ENCODE measurements at regions not wholly inside any gene's neighbourhood (a gene's known extent, or its start where the extent isn't known, plus 50 kb on each side); places are given as distances from the start of the nearest gene placed in this dataset.

GRCh38 chr21:14869984-14870852 lies 194.6 kb downstream of the NRIP1 start:
- no peak for DNase-seq (ENCODE audit: low read depth)

GRCh38 chr21:14866859-14867765 lies 197.7 kb downstream of the NRIP1 start:
- DNase-seq (ENCODE audit: low read depth), result no peak

GRCh38 chr21:14864211-14865021 lies 200.4 kb downstream of the NRIP1 start:
- DNase-seq (ENCODE audit: low read depth), result no peak

- DNase-seq (ENCODE audit: low read depth), result no peak
These were observed 201.0 kb downstream of the NRIP1 start for GRCh38 chr21:14863745-14864210.

GRCh38 chr21:14862794-14863720 lies 201.7 kb downstream of the NRIP1 start:
- DNase-seq (ENCODE audit: low read depth), result no peak

- DNase-seq (ENCODE audit: low read depth), result no peak
These were observed 206.5 kb downstream of the NRIP1 start for GRCh38 chr21:14858311-14858710.

GRCh38 chr21:14857529-14857928 lies 207.3 kb downstream of the NRIP1 start:
- no peak for DNase-seq (ENCODE audit: low read depth)

GRCh38 chr21:14850394-14850793 lies 214.4 kb downstream of the NRIP1 start:
- DNase-seq (ENCODE audit: low read depth), result no peak

- DNase-seq (ENCODE audit: low read depth), result no peak
These were observed 218.2 kb downstream of the NRIP1 start for GRCh38 chr21:14846621-14847020.

- DNase-seq (ENCODE audit: low read depth), result no peak
These were observed 220.8 kb downstream of the NRIP1 start for GRCh38 chr21:14844001-14844400.

- DNase-seq (ENCODE audit: low read depth), result no peak
These were observed 222.2 kb downstream of the NRIP1 start for GRCh38 chr21:14842601-14843000.

GRCh38 chr21:14841511-14842472 lies 223.0 kb downstream of the NRIP1 start:
- no peak for DNase-seq (ENCODE audit: low read depth)

GRCh38 chr21:14838400-14838799 lies 226.4 kb downstream of the NRIP1 start:
- DNase-seq (ENCODE audit: low read depth), result no peak

GRCh38 chr21:14836950-14837349 lies 227.8 kb downstream of the NRIP1 start:
- no peak for DNase-seq (ENCODE audit: low read depth)

GRCh38 chr21:14833666-14834351 lies 231.0 kb downstream of the NRIP1 start:
- no peak for DNase-seq (ENCODE audit: low read depth)

- no peak for DNase-seq (ENCODE audit: low read depth)
These were observed 231.6 kb downstream of the NRIP1 start for GRCh38 chr21:14833241-14833640.

- no peak for DNase-seq (ENCODE audit: low read depth)
These were observed 234.5 kb downstream of the NRIP1 start for GRCh38 chr21:14830307-14830706.

GRCh38 chr21:14829685-14830084 lies 235.1 kb downstream of the NRIP1 start:
- DNase-seq (ENCODE audit: low read depth), result no peak

- DNase-seq (ENCODE audit: low read depth), result no peak
These were observed 237.3 kb downstream of the NRIP1 start for GRCh38 chr21:14827468-14827867.
